RCC 7860 (cell line): ENCODE measurements at regions not wholly inside any gene's neighbourhood (a gene's known extent, or its start where the extent isn't known, plus 50 kb on each side); places are given as distances from the start of the nearest gene placed in this dataset.

ENCODE experiments used
- DNase-seq: peaks from one replicate; pipeline ENCODE4 v3.0.0-alpha.2; 2015; ENCODE audit warnings: low spot score
- FAIRE-seq: peaks from 2 replicates; lab custom pipeline; 2012; peaks lifted over from hg19 to GRCh38; lab: Jason Lieb, UNC

DNA sequence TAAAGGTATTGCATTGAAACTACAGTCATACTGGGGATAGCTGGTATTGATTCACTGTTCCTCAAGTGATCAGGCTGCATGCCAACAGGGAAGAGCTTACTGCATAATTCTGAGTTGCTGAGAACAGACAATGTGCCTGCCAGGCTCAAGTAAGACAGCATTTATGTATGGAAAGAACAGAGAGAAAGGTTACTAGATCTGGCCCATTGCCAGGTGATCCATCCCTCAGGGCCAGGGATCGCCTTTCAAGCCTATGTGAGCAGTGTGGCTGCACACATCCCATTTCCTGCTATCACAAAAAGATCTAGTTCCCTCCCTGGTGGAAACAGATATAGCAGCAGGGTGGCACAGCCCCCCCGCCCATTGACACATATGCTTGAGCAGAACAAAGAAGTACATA, 254.0 kb downstream of the TMA16 start:
- DNase-seq = no peak
- FAIRE-seq = no peak

DNA sequence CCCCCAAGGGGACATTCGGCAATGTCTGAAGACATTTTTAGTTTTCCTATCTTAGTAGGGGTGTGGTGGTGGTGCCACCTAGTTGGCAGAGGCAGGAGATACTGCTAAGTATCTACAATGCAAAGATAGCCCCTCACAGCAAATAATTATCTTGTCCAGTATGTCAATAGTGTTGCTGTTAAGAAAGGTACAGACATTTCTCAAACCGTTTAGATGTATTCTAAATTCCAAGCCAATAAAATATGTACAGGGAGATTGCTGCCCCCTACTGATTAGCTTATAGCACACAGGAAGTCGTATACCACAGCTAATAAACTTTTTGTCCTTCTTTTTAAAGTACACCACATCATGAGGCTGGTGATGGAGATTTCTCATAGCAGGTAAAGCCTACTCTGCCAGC, 260.5 kb downstream of the TMA16 start:
- no peak for DNase-seq
- FAIRE-seq = no peak

DNA sequence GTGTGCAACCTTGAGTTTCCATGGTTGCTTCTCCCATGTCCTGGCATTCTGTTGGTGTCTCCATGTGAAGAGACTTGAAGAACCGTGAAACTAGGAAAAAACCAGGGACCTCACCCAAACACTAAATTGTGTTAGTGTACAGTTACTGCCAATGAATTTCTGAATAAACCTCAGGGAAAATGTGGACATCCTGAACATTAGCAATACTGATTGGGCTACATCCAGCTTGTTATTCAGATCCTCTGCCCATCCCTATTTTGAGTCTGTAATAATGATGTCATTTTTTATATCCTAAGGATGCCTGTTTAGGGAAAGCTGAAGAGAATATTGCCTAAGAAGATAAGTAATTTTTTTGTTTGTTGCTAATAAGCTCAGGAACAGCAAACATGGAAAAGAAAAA, 262.7 kb downstream of the TMA16 start:
- no peak for DNase-seq
- FAIRE-seq = no peak

DNA sequence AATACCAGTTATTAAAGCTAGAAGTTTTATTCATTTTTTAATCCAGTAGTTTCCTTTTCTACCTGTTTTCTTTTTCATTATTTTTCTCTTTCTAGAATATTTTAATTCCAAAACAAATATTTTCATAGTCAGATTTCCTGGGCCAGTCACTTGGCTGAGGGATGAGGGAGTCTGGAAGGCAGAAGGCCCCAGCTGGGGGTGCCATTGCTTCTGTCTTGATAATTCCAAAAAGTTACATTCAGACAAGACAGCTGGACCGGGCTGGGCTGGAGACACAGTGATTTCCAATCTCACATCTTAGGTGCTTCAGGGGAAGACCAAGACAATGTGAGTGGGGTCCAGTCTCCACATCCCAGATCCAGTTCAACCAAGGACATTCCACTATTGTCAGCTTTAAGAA, 263.5 kb downstream of the TMA16 start:
- FAIRE-seq (no peak), DNase-seq (no peak)

DNA sequence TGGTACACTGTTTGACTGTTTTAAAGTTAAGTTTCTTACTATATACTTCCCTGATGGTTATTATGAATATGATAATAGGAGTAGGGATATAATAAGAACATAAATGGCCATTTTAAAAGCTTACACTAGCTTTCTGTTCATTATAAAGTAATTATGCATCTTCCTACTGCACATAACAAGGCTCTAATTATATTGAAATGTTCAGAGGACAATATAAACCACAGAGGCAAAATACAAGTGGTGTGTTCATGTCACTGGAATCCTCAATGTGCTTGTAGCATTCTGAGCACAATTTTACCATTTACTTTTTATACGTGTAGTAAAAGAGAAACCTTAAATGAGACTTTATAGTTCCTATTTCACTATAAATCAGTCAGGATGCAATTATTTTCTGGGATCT, 268.3 kb downstream of the TMA16 start:
- DNase-seq (no peak), FAIRE-seq (no peak)

DNA sequence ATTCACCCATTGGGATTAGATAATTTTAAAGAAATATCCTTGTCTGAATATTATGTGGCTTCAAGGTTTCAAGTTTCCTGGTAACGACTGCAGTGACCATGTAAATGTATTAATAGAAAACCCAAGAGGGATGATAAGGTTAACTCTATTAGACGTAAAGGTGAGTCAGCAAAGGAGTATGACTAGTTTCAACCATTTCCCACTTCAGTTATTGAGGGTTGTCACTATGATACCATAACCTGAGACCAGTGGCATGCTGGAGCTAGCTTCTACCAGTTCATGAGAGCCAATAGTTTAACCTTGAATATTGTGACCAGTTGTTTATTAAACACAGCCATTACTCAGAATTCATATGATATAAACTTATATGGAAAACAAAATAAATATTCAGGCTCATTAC, 270.1 kb downstream of the TMA16 start:
- FAIRE-seq = peak; percentile 57
- peak; percentile 59 for DNase-seq

DNA sequence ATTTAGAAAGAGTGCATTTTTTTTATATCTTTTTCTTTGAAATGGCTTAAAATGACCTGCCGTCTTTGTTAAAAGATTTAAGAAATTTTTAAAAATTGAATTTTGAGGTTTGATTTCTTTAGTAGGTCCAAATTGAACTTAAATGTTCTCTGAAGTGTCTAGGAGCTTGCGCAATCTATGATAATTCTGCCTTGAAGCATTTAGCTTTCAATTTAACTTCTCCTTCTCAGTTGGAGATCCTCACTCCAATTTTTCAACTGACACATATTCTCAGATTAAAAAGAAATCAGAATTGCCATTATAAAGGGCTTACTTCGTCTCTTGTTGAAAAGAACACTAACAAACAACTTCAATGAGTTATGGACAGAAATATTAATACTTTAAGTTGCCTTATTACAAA, 273.5 kb downstream of the TMA16 start:
- no peak for DNase-seq
- FAIRE-seq = no peak

DNA sequence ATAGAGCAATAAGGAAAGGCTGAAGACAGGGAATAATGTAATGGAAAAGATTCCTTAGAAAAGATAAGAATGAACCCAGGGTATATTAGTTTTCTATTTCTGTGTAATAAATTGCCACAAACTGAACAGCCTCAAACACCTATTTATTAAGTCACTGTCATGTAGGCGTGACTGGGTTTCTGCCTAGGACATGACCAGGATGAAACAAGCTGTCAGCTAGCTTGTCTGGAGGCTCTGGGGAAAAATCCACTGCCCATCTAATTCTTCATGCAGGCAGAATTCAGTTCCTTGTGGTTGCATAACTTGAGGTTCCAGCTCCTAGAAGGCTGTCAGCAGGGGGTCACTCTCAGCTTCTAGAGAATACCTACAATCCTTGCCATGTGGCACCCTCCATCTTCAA, 277.7 kb downstream of the TMA16 start:
- no peak for DNase-seq
- FAIRE-seq = no peak

DNA sequence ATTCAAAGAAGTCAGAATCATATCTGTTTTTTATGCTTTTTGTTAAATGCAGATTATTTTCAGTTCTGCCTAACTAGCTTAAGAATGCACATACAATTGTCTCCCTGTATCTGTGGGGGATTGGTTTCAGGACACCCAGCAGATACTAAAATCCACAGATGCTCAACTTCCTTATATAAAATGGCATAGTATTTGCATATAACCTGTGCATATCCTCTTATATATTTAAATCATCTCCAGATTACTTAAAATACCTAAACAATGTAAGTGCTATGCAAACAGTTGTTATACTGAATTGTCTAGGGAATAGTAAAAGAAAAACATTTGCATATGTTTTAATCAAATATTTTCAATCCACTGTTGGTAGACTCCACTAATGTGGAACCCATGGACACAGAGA, 279.4 kb downstream of the TMA16 start:
- FAIRE-seq = no peak
- DNase-seq = no peak

DNA sequence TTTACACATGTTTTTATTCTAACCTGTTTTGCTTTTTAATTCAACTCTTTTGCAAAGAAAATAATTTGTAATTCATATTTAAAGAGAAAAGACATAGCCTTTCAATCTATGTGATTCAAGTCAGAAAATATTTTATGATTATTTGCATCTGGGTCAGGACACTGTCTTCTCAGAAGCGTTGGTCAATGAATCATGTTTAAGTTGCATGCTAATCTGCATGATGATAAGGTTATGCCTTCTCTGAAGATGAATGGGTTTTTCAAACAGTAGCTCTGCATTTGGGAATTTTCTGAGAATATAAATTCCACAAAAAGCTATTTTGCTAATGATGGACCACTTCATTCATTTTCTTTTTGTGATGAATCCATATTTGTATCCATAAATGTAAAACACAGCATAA, 282.5 kb downstream of the TMA16 start:
- FAIRE-seq (no peak), DNase-seq (no peak)

DNA sequence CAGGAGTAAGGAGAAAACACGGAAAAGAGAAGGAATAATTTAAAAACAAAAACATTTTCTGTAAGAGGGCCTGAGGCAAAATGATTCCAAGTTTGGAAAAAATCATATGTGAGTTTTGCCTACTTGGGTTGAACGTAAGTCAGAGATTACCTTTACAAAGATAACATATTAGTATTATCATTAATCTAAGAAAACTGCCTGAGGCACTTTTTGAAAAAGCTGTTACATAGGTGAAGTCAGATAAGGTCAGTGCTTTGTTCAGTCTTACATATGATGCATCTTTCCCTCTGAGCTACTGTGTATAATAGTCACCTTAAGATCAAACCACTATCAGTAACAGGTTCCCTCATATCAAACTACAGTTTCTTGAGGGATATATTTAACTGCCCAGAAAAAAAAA, 287.2 kb downstream of the TMA16 start:
- FAIRE-seq = no peak
- DNase-seq = no peak

DNA sequence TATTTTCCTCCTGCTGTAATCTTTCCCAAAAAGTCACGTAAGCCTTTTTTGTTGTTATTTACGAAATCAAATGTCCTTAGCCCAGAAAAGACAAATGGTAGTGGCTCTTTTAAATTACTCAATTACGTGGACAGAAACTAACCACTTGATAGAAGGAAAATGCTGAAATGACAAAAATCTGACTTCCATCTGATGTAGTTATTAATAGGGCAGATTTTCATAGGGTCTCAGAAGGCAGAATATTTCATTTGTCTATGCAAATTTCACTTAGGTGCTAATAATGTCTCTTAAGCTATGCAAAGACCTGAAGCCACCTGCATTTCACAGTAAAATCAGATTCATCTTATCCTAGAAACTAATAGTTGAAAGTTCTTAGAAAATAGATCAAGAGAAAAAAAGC, 295.7 kb downstream of the TMA16 start:
- FAIRE-seq (no peak), DNase-seq (no peak)

DNA sequence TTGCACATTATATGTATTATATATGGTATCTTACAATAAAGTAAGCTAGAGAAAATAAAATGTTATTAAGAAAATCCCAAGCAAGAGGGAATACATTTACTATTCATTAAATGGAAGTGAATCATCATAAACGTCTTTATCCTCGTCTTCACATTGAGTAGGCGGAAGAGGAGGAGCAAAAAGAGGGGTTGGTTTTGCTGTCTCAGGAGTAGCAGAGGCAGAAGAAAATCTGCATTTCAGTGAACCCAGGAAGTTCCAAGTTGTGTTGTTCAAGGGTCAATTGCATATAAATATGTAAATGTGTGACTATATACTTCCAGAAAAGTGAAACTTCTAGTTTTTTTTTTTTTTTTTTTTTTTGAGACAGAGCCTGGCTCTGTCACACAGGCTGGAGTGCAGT, 301.4 kb downstream of the TMA16 start:
- DNase-seq = no peak
- no peak for FAIRE-seq

DNA sequence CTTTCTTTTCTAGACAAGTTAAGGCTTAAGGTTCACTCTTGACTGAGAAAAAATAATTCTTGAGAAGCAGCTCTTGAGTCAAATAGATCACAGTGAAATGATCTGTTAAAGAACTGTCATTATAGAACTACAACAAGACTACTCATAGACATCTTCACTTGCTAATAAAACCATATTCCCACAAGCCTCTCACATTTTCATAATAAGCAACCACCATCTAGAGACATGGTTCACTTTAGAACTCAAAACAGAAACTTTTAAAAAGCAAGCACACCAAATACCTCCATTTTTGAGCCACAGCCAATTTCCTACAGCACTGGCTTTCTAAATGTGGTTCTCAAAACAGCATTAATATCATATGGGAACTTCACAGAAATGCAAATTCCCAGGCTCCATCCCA, 309.5 kb downstream of the TMA16 start:
- FAIRE-seq (no peak), DNase-seq (no peak)

DNA sequence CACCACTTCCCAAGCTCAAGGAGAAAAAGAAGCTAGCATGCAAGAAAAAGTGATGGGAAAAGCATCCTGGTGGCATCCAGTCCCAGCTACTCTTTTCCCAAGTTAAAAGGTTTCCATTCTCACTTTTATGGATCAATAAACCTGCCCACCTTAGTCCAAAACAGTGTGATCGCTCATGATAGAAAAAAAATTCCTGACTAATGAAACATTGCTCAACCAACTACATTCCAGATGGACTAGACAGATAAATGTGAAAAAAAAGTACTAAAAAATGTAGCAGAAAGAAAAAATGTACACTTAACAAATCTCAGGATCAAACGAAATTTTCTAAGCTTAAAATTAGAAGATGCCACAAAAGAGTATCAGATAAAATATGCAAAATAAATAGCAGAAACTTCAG, 312.2 kb downstream of the TMA16 start:
- DNase-seq (no peak), FAIRE-seq (no peak)

DNA sequence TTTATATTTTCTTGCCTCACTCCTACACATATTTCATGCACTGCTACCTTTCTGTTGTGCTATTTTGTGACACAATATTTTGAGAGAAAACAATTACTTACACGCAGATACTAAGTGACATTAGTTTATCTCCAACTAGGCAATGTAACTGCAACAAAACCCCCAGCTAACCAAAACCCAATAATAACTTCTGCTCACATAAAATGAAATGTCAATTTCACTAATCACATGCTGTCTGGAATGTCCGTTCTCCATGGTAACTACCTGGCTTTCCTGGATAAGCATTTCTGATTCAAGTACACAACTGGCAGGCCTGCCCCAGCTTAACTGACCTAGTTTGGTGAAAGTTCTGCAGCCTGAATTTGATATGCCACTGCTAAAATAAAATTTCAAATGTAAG, 313.5 kb downstream of the TMA16 start:
- DNase-seq (no peak), FAIRE-seq (no peak)

DNA sequence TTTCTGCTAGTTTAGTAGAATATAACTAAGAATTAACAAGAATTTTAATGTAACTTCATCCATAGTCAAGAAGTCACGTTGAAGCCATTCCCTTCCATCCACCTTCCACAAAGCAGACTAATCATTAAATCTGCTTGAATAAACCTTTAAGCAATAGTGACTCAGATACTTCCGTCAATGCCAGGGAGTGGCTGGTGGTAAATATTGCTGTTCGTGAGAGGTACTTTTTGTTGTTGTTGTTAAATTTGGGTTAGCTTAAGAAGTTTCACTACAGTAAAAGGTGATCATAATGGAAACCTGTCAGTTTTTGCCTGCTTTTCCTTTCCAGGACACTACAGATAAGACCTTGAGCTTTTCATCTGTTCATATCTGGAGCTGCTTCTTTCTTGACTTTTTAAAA, 316.3 kb downstream of the TMA16 start:
- DNase-seq (no peak), FAIRE-seq (no peak)

DNA sequence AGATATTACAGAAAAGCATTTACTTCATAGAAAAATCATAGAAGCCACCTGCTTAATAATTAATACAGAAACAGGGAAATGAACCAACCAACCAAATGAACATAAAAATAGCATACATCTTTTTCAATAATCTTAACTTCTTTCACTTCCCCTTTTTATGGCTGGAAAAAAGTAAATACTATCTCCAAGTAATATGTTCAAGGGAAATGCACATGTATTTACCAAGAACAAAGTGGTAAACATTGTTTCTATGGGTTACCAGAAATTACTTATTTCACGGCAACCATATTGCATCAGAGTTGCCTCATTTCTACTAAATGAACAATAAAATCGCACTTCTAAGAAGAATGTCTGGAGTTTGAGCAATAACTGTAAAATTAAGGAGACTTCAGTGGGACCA, 321.3 kb downstream of the TMA16 start:
- no peak for DNase-seq
- FAIRE-seq = no peak

DNA sequence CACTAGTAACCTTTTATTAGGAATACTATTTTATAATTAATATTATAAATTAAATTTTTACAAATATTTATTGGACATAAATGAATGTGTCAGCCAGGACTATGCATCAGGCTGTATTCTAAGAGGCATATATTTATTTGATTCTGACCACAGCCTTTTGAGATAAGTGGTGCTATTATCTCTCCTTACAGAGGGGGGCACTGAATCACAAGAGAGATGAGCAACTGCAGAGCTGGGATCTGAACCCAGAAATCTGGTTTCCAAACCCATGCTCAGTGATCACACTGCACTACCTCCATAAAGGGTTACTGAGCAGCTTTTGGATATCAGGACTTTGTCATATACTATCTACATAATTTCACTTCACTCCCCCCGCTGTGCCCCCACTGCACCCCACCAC, 322.0 kb downstream of the TMA16 start:
- DNase-seq = no peak
- FAIRE-seq = no peak

DNA sequence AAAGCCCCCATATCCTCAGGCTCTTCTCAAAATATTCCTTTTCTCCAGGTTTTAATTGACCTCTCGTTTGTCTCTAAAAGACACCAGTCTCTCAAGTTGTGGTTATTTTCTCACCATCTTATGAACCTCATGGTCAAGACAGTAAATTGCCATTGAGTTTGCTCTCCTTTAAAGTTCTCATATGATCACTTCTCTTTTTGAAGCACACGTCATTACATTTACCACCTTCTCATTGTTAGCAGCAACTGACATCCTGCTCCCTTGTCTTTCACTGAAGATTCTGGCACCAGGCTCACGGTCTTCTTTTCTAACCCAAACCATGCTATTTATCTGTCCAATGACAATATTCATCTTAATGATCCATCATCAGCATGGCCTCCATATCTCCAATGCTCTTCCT, 324.2 kb downstream of the TMA16 start:
- FAIRE-seq = no peak

DNA sequence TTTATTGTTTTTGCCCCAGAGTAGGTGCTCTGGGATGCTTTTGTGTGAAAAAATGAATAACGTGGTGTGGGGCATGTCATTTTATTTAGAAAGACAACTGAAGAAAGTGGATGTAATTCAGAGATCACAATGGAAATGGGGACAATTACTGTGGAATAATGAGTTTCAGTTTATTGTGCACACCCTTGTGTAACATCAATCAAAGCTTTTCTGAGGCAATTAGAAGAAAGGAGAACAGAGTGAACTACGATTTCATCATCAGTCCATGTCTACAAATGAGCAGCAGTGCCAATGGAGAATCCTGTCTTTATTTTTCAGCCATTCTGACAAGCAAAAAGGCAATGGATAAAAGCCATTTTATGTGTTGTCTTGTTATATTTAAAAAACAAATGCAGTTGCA, 339.2 kb downstream of the TMA16 start:
- FAIRE-seq = no peak
- no peak for DNase-seq

More for the DNA sequence above, 324.2 kb downstream of the TMA16 start:
- DNase-seq = no peak

DNA sequence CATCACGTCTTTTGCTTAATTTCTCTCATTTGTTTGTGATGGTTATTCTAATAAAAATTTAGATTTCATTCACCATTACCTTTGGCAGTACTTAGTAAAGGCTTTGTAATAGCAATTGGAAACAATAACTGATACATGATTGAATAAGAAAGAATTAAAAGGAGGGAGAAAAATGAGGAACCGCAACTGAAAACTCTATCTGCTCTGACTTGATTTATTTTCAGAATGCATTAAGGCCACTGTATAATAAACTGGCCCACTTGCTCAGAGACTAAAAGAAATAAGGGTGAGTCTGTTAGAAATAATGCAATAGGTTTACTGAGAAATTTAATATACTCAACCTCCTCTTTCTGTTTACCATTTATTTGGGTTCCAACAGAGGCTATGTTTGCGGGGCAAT, 351.5 kb downstream of the TMA16 start:
- FAIRE-seq = no peak

DNA sequence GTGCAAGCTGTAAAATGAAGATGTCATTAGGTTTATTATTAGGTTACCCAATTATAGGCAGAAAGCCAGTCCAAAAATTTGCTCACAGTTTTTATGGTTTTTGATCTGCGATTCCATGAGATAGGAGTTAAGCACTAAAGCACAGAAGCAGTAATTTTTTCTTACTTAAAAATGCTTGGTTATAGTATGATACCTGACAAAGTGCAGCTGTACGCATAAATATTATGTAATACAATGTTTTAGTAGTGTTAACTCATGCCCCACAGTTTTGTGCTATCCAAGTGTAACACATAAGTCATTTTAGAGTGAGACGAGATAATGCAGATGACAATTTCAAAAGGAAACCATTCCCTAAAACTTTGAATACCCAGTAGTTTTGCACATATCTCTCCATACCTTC, 357.8 kb downstream of the TMA16 start:
- DNase-seq (no peak), FAIRE-seq (no peak)

More for the DNA sequence above, 351.5 kb downstream of the TMA16 start:
- no peak for DNase-seq

DNA sequence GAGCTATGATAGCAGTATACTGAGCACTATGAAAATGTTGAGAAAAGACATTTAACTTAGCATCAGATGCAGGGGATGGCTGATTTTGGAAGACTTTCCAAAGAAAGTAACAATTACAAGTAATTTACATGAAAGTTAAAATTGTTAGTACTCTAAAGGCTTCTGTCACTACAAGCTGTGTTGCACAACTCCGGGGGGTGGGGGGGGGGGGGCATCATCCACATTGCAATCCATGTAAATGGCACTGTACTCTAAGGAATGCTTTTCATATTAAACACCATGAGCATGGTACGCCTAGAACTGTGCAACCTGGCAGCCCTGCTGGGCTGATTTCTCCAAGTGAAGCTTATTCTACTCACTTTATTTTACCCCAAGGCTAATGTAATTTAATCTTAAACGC, 363.4 kb downstream of the TMA16 start:
- FAIRE-seq (no peak), DNase-seq (no peak)
